D721Med (cell line): ENCODE measurements at regions not wholly inside any gene's neighbourhood (a gene's known extent, or its start where the extent isn't known, plus 50 kb on each side); places are given as distances from the start of the nearest gene placed in this dataset.

Experiments used
- DNase-seq: peaks from one replicate; pipeline ENCODE4 v3.0.0; 2011; ENCODE audit warnings: low spot score; ENCODE audit not compliant: insufficient read length
- FAIRE-seq: peaks from 2 replicates; lab custom pipeline; 2011; peaks lifted over from hg19 to GRCh38; lab: Jason Lieb, UNC
- TF ChIP-seq, protein P1 (sequence below): IDR thresholded peaks from 2 replicates; pipeline ENCODE4 v1.5.1; 2012; ENCODE audit warnings: mild to moderate bottlenecking, control low read depth; ENCODE audit not compliant: insufficient read depth; ENCODE audit errors: missing control alignments

- TF ChIP-seq, protein P1, sequence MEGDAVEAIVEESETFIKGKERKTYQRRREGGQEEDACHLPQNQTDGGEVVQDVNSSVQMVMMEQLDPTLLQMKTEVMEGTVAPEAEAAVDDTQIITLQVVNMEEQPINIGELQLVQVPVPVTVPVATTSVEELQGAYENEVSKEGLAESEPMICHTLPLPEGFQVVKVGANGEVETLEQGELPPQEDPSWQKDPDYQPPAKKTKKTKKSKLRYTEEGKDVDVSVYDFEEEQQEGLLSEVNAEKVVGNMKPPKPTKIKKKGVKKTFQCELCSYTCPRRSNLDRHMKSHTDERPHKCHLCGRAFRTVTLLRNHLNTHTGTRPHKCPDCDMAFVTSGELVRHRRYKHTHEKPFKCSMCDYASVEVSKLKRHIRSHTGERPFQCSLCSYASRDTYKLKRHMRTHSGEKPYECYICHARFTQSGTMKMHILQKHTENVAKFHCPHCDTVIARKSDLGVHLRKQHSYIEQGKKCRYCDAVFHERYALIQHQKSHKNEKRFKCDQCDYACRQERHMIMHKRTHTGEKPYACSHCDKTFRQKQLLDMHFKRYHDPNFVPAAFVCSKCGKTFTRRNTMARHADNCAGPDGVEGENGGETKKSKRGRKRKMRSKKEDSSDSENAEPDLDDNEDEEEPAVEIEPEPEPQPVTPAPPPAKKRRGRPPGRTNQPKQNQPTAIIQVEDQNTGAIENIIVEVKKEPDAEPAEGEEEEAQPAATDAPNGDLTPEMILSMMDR: no peak
Observed at GRCh38 chr10:4566011-4566410, 260.0 kb upstream of the AKR1E2 start.

DNA sequence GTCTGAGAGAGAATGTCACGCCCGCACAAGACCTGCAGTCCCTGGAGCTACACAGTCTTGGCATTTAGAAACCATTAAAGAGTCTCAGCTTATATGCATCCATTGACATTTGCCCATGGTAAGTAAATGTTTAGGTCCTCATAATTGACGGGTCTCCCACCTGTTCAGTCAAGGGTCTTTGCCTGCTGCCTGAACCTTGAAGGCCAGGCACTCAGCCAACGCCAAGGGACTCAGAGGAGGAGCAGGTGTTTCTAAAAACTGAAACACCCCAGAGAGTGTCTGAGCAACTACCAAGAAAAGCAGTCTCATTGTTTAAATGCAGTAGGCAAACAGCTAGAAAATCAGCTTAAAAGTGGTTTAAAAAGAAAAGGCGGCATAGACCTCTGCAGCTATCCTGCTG lies 264.7 kb upstream of the AKR1E2 start:
- no peak for FAIRE-seq
- TF ChIP-seq, protein P1: no peak
- no peak for DNase-seq

More at GRCh38 chr10:4566011-4566410, 260.0 kb upstream of the AKR1E2 start:
- DNase-seq (no peak), FAIRE-seq (no peak)

- FAIRE-seq (no peak), DNase-seq (no peak)
- TF ChIP-seq, protein P1: no peak
Observed at GRCh38 chr10:4557469-4557868, 268.5 kb upstream of the AKR1E2 start.

- no peak for FAIRE-seq
- TF ChIP-seq, protein P1: no peak
- DNase-seq: no peak
Observed at GRCh38 chr10:4556527-4556926, 269.5 kb upstream of the AKR1E2 start.

DNA sequence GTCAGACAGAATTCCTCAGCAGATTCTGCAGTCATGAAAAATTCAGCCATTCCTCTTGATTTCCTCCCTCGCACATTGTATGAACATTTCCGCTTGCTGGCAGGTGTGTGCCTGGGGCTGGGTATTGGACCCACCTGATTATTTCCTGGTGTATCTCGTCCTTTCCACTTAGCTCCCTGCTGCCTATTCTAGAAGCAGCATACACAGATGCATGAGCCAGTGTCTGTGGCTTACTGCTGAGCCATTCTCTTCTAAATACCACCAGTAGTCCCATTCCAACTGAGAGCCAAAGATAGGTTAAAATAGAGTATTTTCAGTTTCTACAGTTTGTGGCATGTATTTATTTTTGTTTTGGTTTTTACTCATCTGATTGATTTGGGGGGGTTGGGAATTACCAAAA lies 270.1 kb upstream of the AKR1E2 start:
- TF ChIP-seq, protein P1: no peak
- DNase-seq (no peak), FAIRE-seq (no peak)

- TF ChIP-seq, protein P1: no peak
- no peak for DNase-seq
- no peak for FAIRE-seq
Observed at GRCh38 chr10:4549139-4549653, 276.8 kb upstream of the AKR1E2 start.

- DNase-seq (no peak), FAIRE-seq (no peak)
- TF ChIP-seq, protein P1: no peak
Observed at GRCh38 chr10:4546931-4547330, 279.1 kb upstream of the AKR1E2 start.
